Smooth muscle cell (in vitro differentiated cells): ENCODE measurements at regions not wholly inside any gene's neighbourhood (a gene's known extent, or its start where the extent isn't known, plus 50 kb on each side); places are given as distances from the start of the nearest gene placed in this dataset.

Source experiments
- DNase-seq: peaks from one replicate; lab custom pipeline; 2025; ENCODE audit not compliant: unreplicated experiment; lab: John Stamatoyannopoulos, UW
- H2AFZ ChIP-seq: fragments of 200-600 bp; sonication (generic); 2 replicates; pipeline ENCODE4 v1.6.0; 2016; ENCODE audit warnings: antibody characterized with exemption, low read depth, mild to moderate bottlenecking
- H3F3A ChIP-seq: fragments of 200-600 bp; sonication (generic); 2 replicates; pipeline ENCODE4 v1.6.0; 2017; ENCODE audit warnings: antibody characterized with exemption, low read depth
- H3K27ac ChIP-seq: fragments of 200-600 bp; sonication (generic); 2 replicates; pipeline ENCODE4 v1.5.1; 2016; ENCODE audit warnings: low read depth, mild to moderate bottlenecking
- H3K27me3 ChIP-seq: fragments of 200-600 bp; sonication (generic); 2 replicates; pipeline ENCODE4 v1.6.1; 2016; ENCODE audit warnings: low read depth, mild to moderate bottlenecking
- H3K36me3 ChIP-seq: fragments of 200-600 bp; sonication (generic); 2 replicates; pipeline ENCODE4 v1.5.1; 2016; ENCODE audit warnings: low read depth
- H3K4me1 ChIP-seq: fragments of 200-600 bp; sonication (generic); 2 replicates; pipeline ENCODE4 v1.5.1; 2016; ENCODE audit warnings: low read depth
- H3K4me2 ChIP-seq: fragments of 200-600 bp; sonication (generic); 2 replicates; pipeline ENCODE4 v1.6.0; 2016; ENCODE audit warnings: mild to moderate bottlenecking
- H3K4me3 ChIP-seq: fragments of 200-600 bp; sonication (generic); 2 replicates; pipeline ENCODE4 v1.5.1; 2016; ENCODE audit warnings: mild to moderate bottlenecking
- H3K79me2 ChIP-seq: fragments of 200-600 bp; sonication (generic); 2 replicates; pipeline ENCODE4 v1.6.0; 2016; ENCODE audit warnings: low read depth, mild to moderate bottlenecking
- H3K9ac ChIP-seq: fragments of 200-600 bp; sonication (generic); 2 replicates; pipeline ENCODE4 v1.6.0; 2016; ENCODE audit warnings: low read depth
- H3K9me3 ChIP-seq: fragments of 200-600 bp; sonication (generic); replicated peaks from 2 replicates; pipeline ENCODE4 v1.5.1; 2016; ENCODE audit warnings: low read depth
- H4K20me1 ChIP-seq: fragments of 200-600 bp; sonication (generic); 2 replicates; pipeline ENCODE4 v1.6.0; 2016; ENCODE audit warnings: low read depth
- WGBS: methylation state at CpG from one replicate; pipeline ENCODE4 v1.1.7; 2016; ENCODE audit warnings: low lambda C conversion rate; 5-methylcytosine and 5-hydroxymethylcytosine counted together
- TF ChIP-seq, protein P1 (sequence below): fragments of 200-600 bp; sonication (generic); IDR thresholded peaks from 2 replicates; pipeline ENCODE4 v1.5.1; 2017; ENCODE audit warnings: borderline replicate concordance, mild to moderate bottlenecking, antibody characterized with exemption; ENCODE audit not compliant: insufficient read depth, poor library complexity, severe bottlenecking

DNA sequence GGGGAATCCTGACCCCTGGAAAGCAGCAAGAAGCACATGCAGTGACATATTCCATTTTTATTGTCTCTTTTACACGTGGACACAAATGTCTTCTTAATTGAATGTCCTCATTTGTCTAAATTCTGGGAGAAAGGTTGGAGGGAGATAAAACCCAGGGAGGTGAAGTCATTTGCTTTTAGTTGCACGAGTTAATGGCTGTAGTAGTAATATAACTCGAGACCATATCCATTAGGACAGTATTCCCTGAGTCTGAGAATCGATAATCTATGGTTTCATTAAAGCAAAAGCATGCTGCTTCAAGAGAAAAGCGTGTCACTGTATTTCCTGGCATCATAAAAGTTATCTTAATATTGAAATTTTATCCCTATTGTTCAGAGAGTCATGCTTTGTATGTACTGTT lies 216.0 kb upstream of the PELI2 start:
- Histone ChIP-seq H3K4me2 (no peak overlapping the region), H3K9ac (no peak overlapping the region), H3K79me2 (no peaks in the 10 kb centered on the region), H3K9me3 (no peaks in the 10 kb centered on the region), H3K4me1 (no peaks in the 10 kb centered on the region), H3K4me3 (no peak overlapping the region), H3F3A (no peaks in the 10 kb centered on the region), H2AFZ (no peak overlapping the region), H4K20me1 (no peaks in the 10 kb centered on the region), H3K27ac (no peak overlapping the region), H3K36me3 (no peaks in the 10 kb centered on the region), H3K27me3 (no peaks in the 10 kb centered on the region)
- DNase-seq = no peak
- 65% methylated on average over 5 of the region's 5 CpGs for WGBS
- TF ChIP-seq, protein P1, sequence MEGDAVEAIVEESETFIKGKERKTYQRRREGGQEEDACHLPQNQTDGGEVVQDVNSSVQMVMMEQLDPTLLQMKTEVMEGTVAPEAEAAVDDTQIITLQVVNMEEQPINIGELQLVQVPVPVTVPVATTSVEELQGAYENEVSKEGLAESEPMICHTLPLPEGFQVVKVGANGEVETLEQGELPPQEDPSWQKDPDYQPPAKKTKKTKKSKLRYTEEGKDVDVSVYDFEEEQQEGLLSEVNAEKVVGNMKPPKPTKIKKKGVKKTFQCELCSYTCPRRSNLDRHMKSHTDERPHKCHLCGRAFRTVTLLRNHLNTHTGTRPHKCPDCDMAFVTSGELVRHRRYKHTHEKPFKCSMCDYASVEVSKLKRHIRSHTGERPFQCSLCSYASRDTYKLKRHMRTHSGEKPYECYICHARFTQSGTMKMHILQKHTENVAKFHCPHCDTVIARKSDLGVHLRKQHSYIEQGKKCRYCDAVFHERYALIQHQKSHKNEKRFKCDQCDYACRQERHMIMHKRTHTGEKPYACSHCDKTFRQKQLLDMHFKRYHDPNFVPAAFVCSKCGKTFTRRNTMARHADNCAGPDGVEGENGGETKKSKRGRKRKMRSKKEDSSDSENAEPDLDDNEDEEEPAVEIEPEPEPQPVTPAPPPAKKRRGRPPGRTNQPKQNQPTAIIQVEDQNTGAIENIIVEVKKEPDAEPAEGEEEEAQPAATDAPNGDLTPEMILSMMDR = no peak

DNA sequence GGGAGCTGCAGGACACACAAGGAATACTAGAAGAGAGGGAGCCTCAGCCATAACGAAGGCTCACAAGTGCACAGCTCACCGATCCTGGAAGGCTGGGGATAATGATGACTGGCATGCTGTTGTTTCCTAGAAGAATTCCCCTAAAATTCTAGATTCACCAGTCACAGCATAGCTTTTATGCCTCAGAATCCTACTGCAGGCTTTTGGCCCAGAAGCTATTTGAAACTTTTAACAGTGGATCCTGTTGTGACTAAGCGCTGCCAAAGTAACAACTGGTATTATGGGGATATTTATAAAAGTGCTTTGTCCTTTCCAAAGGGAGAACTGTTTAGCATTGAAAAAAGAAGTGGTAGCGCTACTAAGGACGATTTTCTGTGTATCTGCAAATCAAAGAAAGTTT lies 214.1 kb upstream of the PELI2 start:
- no peaks in the 10 kb centered on the region for H3K79me2 ChIP-seq
- H3K9me3 ChIP-seq = no peaks in the 10 kb centered on the region
- H3K27ac ChIP-seq = no peak overlapping the region
- peak overlapping the region; percentile 39 for H2AFZ ChIP-seq
- no peaks in the 10 kb centered on the region for H3K36me3 ChIP-seq
- H4K20me1 ChIP-seq = no peaks in the 10 kb centered on the region
- no peaks in the 10 kb centered on the region for H3K4me1 ChIP-seq
- DNase-seq = no peak
- TF ChIP-seq, protein P1 = no peak
- no peak overlapping the region for H3K4me2 ChIP-seq
- H3K27me3 ChIP-seq = no peaks in the 10 kb centered on the region
- H3K9ac ChIP-seq = no peak overlapping the region
- WGBS = 75% methylated on average over 5 of the region's 5 CpGs
- H3K4me3 ChIP-seq = no peak overlapping the region
- no peaks in the 10 kb centered on the region for H3F3A ChIP-seq

DNA sequence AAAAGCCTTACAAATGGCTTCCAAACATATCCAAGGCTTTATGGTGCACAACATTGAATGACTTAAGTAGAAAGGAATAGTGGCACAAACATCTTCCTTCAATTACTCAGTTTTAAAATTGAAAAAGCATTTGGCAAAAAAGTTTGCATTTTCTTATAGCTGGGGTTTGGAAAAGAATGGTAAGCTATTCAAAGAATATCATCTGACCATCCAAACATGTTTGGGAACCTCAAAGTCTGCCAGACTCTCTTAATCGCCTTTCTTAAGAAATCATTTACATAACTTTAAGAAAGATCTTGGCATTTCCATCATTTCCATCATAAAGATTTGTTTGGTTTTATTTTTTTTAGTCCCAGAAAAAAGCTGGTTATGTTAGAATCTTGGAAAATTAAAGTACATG lies 210.1 kb upstream of the PELI2 start:
- 97% methylated on average over 1 of the region's 1 CpG for WGBS
- no peak for DNase-seq
- H3K36me3 ChIP-seq = no peaks in the 10 kb centered on the region
- TF ChIP-seq, protein P1 = no peak
- peaks cover 8% of the 10 kb centered on the region for H3K4me1 ChIP-seq
- no peaks in the 10 kb centered on the region for H3K9me3 ChIP-seq
- H3K27ac ChIP-seq = no peak overlapping the region
- H2AFZ ChIP-seq = no peak overlapping the region
- no peaks in the 10 kb centered on the region for H3K27me3 ChIP-seq
- H3K79me2 ChIP-seq = no peaks in the 10 kb centered on the region
- H3F3A ChIP-seq = no peaks in the 10 kb centered on the region
- no peak overlapping the region for H3K4me3 ChIP-seq
- no peaks in the 10 kb centered on the region for H4K20me1 ChIP-seq
- H3K4me2 ChIP-seq = no peak overlapping the region
- no peak overlapping the region for H3K9ac ChIP-seq

DNA sequence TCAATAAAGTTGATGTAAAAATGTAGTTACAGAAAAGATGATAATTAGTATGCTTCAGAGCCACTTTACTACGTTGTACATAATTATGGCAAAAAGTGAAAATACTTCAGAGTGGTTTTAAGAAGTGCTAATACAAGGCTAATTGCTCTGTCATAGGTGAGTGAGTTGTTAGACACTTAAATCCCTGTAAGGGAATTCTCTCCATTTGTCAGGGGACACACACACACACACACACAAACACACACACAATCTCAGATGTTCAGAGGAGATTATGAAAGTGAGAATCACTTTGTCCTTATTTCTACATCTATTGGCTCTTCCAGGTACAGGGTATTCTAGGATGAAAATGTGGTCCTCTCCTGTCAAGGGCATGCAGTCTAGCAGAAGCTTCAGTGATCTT lies 208.3 kb upstream of the PELI2 start:
- no peak overlapping the region for H3K4me3 ChIP-seq
- no peaks in the 10 kb centered on the region for H4K20me1 ChIP-seq
- no peak overlapping the region for H2AFZ ChIP-seq
- no peaks in the 10 kb centered on the region for H3K27me3 ChIP-seq
- H3K36me3 ChIP-seq = no peaks in the 10 kb centered on the region
- TF ChIP-seq, protein P1 = no peak
- peaks cover 13% of the 10 kb centered on the region for H3K4me1 ChIP-seq
- no peak for DNase-seq
- H3K9me3 ChIP-seq = no peaks in the 10 kb centered on the region
- no peak overlapping the region for H3K27ac ChIP-seq
- no peak overlapping the region for H3K9ac ChIP-seq
- no peak overlapping the region for H3K4me2 ChIP-seq
- 84% methylated on average over 1 of the region's 1 CpG for WGBS
- H3F3A ChIP-seq = no peaks in the 10 kb centered on the region
- no peaks in the 10 kb centered on the region for H3K79me2 ChIP-seq
